Testis (tissue), 2 donors: ENCODE measurements at regions not wholly inside any gene's neighbourhood (a gene's known extent, or its start where the extent isn't known, plus 50 kb on each side); places are given as distances from the start of the nearest gene placed in this dataset.
"Not testable (repeated sequence)": the region's sequence is repeated elsewhere in the genome, so short reads cannot be mapped to it uniquely, and the experiment has no call there.

ENCODE experiments used
- DNase-seq: peaks from one replicate; pipeline ENCODE4 v3.0.0-alpha.2; 2019
- H3K27ac ChIP-seq, 2 donors: fragments of 200-600 bp; sonication (generic); one replicate each; pipeline ENCODE4 v1.5.1; 2019
- H3K27me3 ChIP-seq: fragments of 200-600 bp; sonication (generic); one replicate; pipeline ENCODE4 v1.5.1; 2019
- H3K36me3 ChIP-seq: fragments of 200-600 bp; sonication (generic); one replicate; pipeline ENCODE4 v1.5.1; 2017; ENCODE audit warnings: low read depth; ENCODE audit errors: missing control alignments
- H3K4me1 ChIP-seq: fragments of 200-600 bp; sonication (generic); one replicate; pipeline ENCODE4 v1.5.1; 2019
- H3K4me3 ChIP-seq, 2 donors: fragments of 200-600 bp; sonication (generic); one replicate each; pipeline ENCODE4 v1.5.1; 2017 to 2019
- H3K9me3 ChIP-seq: fragments of 200-600 bp; sonication (generic); one replicate; pipeline ENCODE4 v1.5.1; 2017
- POLR2A ChIP-seq: fragments of 450-650 bp; IDR thresholded peaks from one replicate; pipeline ENCODE4 v1.6.1; 2017; ENCODE audit warnings: antibody characterized with exemption, mild to moderate bottlenecking, moderate library complexity
- WGBS, 2 donors: methylation state at CpG; one replicate each; pipeline ENCODE4 v1.1.5; 2018; 5-methylcytosine and 5-hydroxymethylcytosine counted together
- intact Hi-C: fragments of 100-400 bp; cut with DNase I; formaldehyde crosslinking; loops from one replicate; pipeline ENCODE4 v1.15.1; 2023; ENCODE audit warnings: low total_unique reads
- TF ChIP-seq, protein P1 (sequence below), 3 experiments: fragments of 450-650 bp in 2 of 3; fragments of 200-600 bp in 1 of 3; sonication (generic) in 1 of 3; IDR thresholded peaks; one replicate each; pipeline ENCODE4 v1.5.1; 2016 to 2019; ENCODE audit warnings: antibody characterized with exemption in 3 of 3, mild to moderate bottlenecking in 2 of 3, moderate library complexity in 1 of 3

GRCh38 chr18:35808796-35809195 is 163.7 kb upstream of the RMP24 start:
- intact Hi-C loops, result no loop called here

GRCh38 chr18:35810520-35810919 is 162.0 kb upstream of the RMP24 start:
- intact Hi-C loops, result no loop called here
- no peaks in the 10 kb centered on the region for H3K9me3 ChIP-seq
- H3K27me3 ChIP-seq, result no peaks in the 10 kb centered on the region
- no peak overlapping the region for H3K27ac ChIP-seq
- WGBS, 2 donors, result 82 to 84% methylated on average over 2 of the region's 2 CpGs
- no peak overlapping the region for H3K4me3 ChIP-seq
- TF ChIP-seq POLR2A, result no peak
- TF ChIP-seq, protein P1, sequence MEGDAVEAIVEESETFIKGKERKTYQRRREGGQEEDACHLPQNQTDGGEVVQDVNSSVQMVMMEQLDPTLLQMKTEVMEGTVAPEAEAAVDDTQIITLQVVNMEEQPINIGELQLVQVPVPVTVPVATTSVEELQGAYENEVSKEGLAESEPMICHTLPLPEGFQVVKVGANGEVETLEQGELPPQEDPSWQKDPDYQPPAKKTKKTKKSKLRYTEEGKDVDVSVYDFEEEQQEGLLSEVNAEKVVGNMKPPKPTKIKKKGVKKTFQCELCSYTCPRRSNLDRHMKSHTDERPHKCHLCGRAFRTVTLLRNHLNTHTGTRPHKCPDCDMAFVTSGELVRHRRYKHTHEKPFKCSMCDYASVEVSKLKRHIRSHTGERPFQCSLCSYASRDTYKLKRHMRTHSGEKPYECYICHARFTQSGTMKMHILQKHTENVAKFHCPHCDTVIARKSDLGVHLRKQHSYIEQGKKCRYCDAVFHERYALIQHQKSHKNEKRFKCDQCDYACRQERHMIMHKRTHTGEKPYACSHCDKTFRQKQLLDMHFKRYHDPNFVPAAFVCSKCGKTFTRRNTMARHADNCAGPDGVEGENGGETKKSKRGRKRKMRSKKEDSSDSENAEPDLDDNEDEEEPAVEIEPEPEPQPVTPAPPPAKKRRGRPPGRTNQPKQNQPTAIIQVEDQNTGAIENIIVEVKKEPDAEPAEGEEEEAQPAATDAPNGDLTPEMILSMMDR (IDR thresholded peaks at IDR 0.05), result no peak
- no peak for DNase-seq
- H3K36me3 ChIP-seq, result no peaks in the 10 kb centered on the region
- H3K4me1 ChIP-seq, result no peaks in the 10 kb centered on the region

More at GRCh38 chr18:35808796-35809195, 163.7 kb upstream of the RMP24 start:
- no peak overlapping the region for H3K4me3 ChIP-seq
- 69 to 74% methylated on average over 5 of the region's 5 CpGs for WGBS, 2 donors
- no peaks in the 10 kb centered on the region for H3K36me3 ChIP-seq
- H3K27ac ChIP-seq, result no peak overlapping the region
- DNase-seq, result no peak
- no peaks in the 10 kb centered on the region for H3K27me3 ChIP-seq
- TF ChIP-seq, protein P1 (IDR thresholded peaks at IDR 0.05), result no peak
- TF ChIP-seq POLR2A, result no peak
- no peaks in the 10 kb centered on the region for H3K9me3 ChIP-seq
- H3K4me1 ChIP-seq, result no peaks in the 10 kb centered on the region

- no peaks in the 10 kb centered on the region for H3K9me3 ChIP-seq
- no peak overlapping the region for H3K27ac ChIP-seq
- H3K4me3 ChIP-seq, result no peak overlapping the region
- no peaks in the 10 kb centered on the region for H3K36me3 ChIP-seq
- no peaks in the 10 kb centered on the region for H3K4me1 ChIP-seq
- no peaks in the 10 kb centered on the region for H3K27me3 ChIP-seq
- TF ChIP-seq POLR2A, result no peak
- TF ChIP-seq, protein P1 (IDR thresholded peaks at IDR 0.05), result no peak
- no peak for DNase-seq
- WGBS, 2 donors, result 77 to 78% methylated on average over 3 of the region's 3 CpGs
- intact Hi-C loops, result no loop called here
Observed at GRCh38 chr18:35811896-35812295, 160.6 kb upstream of the RMP24 start.

DNA sequence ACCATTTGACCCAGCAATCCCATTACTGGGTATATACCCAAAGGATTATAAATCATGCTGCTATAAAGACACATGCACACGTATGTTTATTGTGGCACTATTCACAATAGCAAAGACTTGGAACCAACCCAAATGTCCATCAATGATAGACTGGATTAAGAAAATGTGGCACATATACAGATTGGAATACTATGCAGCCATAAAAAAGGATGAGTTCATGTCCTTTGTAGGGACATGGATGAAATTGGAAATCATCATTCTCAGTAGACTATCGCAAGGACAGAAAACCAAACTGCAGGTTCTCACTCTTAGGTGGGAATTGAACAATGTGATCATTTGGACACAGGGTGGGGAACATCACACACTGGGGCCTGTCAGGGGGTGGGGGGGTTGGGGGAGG is 157.5 kb upstream of the RMP24 start:
- intact Hi-C loops, H3K9me3 ChIP-seq, H3K4me3 ChIP-seq, H3K36me3 ChIP-seq, DNase-seq, H3K27ac ChIP-seq, H3K27me3 ChIP-seq, H3K4me1 ChIP-seq: not testable (repeated sequence)
- 90 to 95% methylated on average over 2 of the region's 2 CpGs for WGBS, 2 donors

DNA sequence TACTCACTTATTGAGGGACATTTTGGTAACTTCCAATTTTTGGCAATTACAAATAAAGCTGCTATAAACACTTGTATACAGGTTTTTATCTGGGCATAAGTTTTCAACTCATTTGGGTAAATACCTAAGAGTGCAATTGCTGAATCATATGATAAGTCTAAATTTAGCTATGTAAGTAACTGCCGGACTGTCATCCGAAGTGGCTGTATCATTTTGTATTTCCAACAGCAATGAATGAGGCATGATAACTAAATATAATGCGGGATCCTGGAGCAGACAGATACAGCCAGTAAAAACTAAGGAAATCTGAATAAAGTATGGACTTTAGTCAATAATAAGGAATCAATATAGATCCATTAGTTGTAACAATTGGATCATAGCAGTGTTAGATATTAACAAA is 156.5 kb upstream of the RMP24 start:
- intact Hi-C loops, result no loop called here
- H3K27me3 ChIP-seq, result no peaks in the 10 kb centered on the region
- no peak for TF ChIP-seq POLR2A
- TF ChIP-seq, protein P1 (IDR thresholded peaks at IDR 0.05), result no peak
- H3K36me3 ChIP-seq, result no peaks in the 10 kb centered on the region
- DNase-seq, result no peak
- H3K27ac ChIP-seq, result no peak overlapping the region
- no peak overlapping the region for H3K4me3 ChIP-seq
- WGBS, 2 donors, result 94% methylated on average over 3 of the region's 3 CpGs
- no peaks in the 10 kb centered on the region for H3K4me1 ChIP-seq
- no peaks in the 10 kb centered on the region for H3K9me3 ChIP-seq
